GM18520 (cell line): ENCODE measurements at regions not wholly inside any gene's neighbourhood (a gene's known extent, or its start where the extent isn't known, plus 50 kb on each side); places are given as distances from the start of the nearest gene placed in this dataset.

Experiments used
- ATAC-seq: cut with Tn5 transposase; IDR thresholded peaks from one replicate; pipeline ENCODE4 v1.9.1; 2021; ENCODE audit not compliant: unreplicated experiment

DNA sequence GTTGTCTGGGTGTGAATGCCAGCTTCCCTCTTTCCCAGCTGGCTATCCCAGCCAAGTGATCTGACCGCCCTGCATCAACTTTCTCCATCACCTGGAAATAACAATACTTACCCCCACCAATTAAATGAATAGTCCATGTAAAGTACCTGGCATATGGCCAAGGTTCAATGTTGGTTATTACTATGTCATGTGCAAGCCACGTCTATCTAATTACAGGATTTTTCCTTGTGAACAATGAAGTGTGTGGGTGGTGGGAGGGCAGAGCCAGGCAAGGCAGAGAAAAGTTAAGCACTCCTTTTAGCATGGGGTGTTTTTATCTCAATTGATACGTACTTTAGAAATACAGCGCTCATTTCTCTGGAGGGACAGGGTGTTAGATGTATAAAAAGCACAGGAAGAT is 121.1 kb downstream of the NHLRC3 start:
- no peak for ATAC-seq

- ATAC-seq: no peak
Observed at GRCh38 chr13:39159846-39160370, 121.7 kb downstream of the NHLRC3 start.

GRCh38 chr13:39167018-39167417 is 128.8 kb downstream of the NHLRC3 start:
- no peak for ATAC-seq

- no peak for ATAC-seq
Observed at GRCh38 chr13:39170711-39171110, 132.5 kb downstream of the NHLRC3 start.

DNA sequence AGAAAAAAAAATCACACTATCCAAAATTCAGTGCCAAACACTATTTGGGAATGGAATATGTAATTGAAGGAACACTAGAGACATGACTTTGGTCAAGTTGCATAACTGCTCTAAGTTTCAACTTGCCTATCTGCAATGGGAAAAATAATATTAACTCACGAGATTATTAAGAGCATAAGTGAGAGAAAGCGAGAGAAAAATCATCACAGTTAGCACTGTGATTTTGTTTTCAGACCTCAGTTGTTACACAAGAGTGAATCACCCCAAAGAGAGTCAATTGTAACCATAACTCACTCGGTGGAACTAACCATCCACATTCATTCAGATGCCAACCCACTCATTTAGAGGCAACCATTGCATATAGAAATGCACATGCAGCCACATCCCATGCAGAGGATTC is 147.1 kb downstream of the NHLRC3 start:
- ATAC-seq: no peak

- no peak for ATAC-seq
Observed at GRCh38 chr13:39186205-39186875, 148.1 kb downstream of the NHLRC3 start.

- no peak for ATAC-seq
Observed at GRCh38 chr13:39189778-39190177, 151.5 kb downstream of the NHLRC3 start.

DNA sequence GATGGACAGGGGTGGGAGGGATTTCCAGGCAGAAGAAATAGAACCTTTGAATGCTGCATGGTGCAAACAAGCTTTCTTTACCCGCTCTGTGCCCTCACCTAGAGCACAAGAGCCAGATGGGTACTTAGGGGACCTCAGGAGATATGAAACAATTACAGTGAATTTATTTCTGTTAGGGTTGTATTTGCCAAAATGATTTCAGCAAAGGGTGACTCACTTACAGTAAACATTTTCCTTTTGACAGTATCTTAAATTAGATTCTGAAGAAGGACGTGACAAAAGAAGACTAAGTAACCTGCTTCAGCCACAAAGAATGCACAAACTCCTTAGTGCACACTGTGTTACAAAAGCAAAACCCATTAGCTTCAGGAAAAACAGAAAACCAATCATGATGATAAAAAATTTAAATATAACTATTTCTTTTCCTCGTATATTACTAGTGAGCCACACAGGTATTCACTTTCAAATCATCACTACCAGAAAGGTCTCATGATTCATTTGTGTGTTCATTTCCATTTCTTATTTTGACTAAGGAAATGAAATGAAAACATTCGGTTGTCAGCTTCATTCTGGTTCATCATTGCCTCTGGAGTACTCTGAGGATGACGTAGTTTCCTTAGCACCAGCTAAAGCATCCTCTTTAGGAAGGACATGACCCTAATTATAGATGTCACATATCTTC is 158.8 kb downstream of the NHLRC3 start:
- peak; percentile 76 for ATAC-seq

- peak; percentile 8 for ATAC-seq
Observed at GRCh38 chr13:39197647-39198007, 159.4 kb downstream of the NHLRC3 start.

DNA sequence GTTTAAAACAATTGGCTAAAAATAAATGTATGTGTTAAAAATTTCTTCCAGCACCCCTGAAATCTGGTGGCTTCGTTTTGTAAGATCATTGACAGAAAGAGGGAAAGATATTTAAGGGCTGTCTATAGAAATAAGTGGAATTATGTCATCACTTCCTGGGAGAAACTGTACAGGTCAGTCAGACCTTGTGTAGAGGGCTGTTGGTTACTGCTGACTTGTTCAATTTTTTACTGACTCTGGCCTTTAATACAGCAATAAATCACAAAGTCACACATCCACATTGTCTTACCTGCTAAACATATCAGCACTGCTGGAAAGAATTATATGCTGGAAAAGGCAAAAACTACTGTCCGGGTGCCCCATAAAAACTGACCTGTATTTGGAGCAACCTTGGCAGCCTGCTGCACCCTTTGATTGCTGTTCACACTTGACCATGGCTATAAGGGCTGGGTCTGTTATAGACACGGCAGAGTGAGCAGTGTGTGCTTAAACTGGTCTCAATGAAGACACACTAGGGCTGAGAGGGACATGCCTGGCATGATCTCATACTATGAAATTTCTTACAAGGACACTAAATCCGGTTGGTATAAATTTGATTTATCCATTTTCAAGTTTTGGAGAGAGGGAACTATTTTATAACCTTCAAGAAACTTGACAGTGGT is 162.1 kb downstream of the NHLRC3 start:
- ATAC-seq: no peak

- no peak for ATAC-seq
Observed at GRCh38 chr13:39201180-39201579, 162.9 kb downstream of the NHLRC3 start.

DNA sequence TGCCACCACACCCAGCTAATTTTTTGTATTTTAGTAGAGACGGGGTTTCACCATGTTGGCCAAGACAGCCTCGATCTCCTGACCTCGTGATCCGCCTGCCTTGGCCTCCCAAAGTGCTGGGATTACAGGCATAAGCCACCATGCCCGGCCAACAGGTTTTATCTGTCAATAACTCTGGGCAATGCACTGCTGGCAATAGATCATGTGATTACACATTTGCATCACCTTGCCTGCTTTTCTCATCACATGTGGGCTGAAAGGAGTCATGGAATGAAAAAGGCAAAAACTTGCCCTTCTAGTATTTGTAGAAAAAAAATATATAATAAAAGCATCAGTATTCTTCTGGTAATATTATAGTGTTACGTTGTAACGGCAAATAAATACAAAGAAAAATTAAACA is 164.5 kb downstream of the NHLRC3 start:
- no peak for ATAC-seq

DNA sequence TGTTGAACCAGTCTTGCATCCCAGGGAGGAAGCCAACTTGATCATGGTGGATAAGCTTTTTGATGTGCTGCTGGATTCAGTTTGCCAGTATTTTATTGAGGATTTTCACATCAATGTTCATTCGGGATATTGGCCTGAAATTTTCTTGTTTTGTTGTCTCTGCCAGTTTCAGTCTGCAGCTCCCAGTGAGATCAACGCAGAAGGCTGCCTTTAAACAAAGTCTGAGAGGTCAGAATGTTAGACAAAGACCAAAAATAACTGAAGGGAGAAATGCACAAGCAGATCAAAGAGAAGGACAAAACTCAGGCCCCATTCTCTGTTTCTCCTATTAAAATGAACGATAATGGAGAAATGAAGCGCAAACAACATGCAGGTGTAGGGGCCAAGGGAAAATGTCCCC is 170.4 kb downstream of the NHLRC3 start:
- ATAC-seq: no peak

GRCh38 chr13:39209731-39210531 is 171.7 kb downstream of the NHLRC3 start:
- no peak for ATAC-seq

DNA sequence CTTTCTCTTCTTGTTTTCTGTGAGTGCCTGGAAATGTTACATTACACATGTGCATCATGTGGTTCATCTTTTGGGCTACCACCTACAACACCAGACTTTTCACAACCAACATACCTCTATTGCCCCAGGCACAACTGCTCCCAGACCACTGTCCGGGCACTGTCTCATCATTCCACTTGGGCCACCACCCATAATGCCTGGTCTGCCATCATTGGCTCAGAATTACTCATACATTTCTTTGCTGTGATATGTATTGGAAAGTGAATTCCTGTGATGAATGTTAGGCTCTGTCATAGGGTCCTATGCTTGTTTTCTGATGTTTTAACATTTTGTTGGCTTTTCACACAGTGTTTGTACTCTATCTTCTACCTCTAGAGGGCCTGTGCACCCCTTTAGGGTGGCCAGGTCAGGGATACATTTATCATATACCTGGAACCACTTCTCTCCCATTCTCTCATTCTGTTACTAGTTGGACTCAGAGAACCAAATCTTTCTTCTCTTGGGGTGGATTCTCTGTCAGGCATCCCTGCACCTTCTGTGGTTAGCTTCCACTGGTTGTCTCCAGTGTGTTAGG is 172.8 kb downstream of the NHLRC3 start:
- no peak for ATAC-seq

- no peak for ATAC-seq
Observed at GRCh38 chr13:39215971-39216370, 177.7 kb downstream of the NHLRC3 start.

- no peak for ATAC-seq
Observed at GRCh38 chr13:39217471-39217870, 179.2 kb downstream of the NHLRC3 start.

GRCh38 chr13:39224671-39225240 is 186.5 kb downstream of the NHLRC3 start:
- ATAC-seq: no peak

DNA sequence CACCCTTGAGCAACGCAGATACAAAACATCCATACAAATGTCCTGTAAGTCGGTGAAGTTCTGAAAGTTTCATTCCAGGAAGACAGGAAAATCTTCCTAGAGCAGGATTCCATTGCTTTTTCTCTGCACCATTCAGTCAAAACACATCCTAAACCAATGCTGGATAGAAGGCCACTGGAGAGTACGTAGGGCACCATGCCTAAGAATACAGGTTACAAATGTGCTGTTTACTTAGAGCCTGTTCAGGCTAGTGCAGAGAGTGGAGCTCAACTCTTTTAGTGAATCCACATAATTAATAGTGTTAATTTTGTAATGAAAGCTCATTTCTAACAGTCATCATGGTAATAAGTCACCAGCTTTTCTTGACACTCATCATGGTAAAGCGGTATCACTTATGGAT is 187.6 kb downstream of the NHLRC3 start:
- ATAC-seq: no peak

DNA sequence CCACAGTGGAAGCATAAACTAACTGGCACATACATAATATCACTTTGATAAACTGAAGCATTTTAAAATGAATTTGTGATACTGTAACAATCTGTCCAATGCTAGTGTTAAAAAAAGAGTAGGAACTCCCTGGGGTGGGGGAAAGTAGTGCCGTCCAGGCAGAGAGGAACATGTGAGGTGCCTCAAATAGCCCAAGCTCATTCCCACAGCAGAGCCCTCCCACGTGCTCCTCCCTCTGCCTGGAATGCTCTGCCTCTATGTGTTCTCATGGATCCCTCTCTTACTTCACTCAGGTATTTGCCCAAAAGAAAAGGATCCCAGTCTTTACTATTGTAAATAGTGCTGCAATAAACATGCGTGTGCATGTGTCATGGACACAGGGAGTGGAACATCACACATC is 188.1 kb downstream of the NHLRC3 start:
- ATAC-seq: no peak
